Ishikawa (cell line): ENCODE measurements at regions not wholly inside any gene's neighbourhood (a gene's known extent, or its start where the extent isn't known, plus 50 kb on each side); places are given as distances from the start of the nearest gene placed in this dataset.

Experiments used
- CEBPB ChIP-seq: IDR thresholded peaks from 2 replicates; pipeline ENCODE4 v1.6.1; 2012
- CREB1 ChIP-seq: IDR thresholded peaks from 2 replicates; pipeline ENCODE4 v1.6.1; 2012; ENCODE audit warnings: low read depth
- EGR1 ChIP-seq: IDR thresholded peaks from 2 replicates; pipeline ENCODE4 v1.6.1; 2012
- EP300 ChIP-seq: IDR thresholded peaks from 2 replicates; pipeline ENCODE4 v1.6.1; 2012; ENCODE audit warnings: borderline replicate concordance
- FOXM1 ChIP-seq: IDR thresholded peaks from 2 replicates; pipeline ENCODE4 v1.6.1; 2012; ENCODE audit warnings: low read depth, borderline replicate concordance
- NFIC ChIP-seq: IDR thresholded peaks from 2 replicates; pipeline ENCODE4 v1.6.1; 2012
- RAD21 ChIP-seq: IDR thresholded peaks from 2 replicates; pipeline ENCODE4 v1.6.1; 2012; ENCODE audit warnings: low read depth
- TAF1 ChIP-seq: IDR thresholded peaks from 2 replicates; pipeline ENCODE4 v1.6.1; 2012; ENCODE audit warnings: low read depth, mild to moderate bottlenecking
- TCF12 ChIP-seq: IDR thresholded peaks from 2 replicates; pipeline ENCODE4 v1.6.1; 2012; ENCODE audit warnings: low read depth
- TEAD4 ChIP-seq: IDR thresholded peaks from 2 replicates; pipeline ENCODE4 v1.6.1; 2012
- YY1 ChIP-seq: IDR thresholded peaks from 2 replicates; pipeline ENCODE4 v1.6.1; 2012; ENCODE audit warnings: low read depth
- ZBTB7A ChIP-seq: IDR thresholded peaks from 2 replicates; pipeline ENCODE4 v1.6.1; 2012; ENCODE audit warnings: low read depth
- TF ChIP-seq, protein P1 (sequence below): IDR thresholded peaks from 2 replicates; pipeline ENCODE4 v1.6.1; 2012; ENCODE audit warnings: low read depth, mild to moderate bottlenecking
- TF ChIP-seq, protein P2 (sequence below): IDR thresholded peaks from 2 replicates; pipeline ENCODE4 v1.6.1; 2012
- TF ChIP-seq, protein P3 (sequence below): IDR thresholded peaks from 2 replicates; pipeline ENCODE4 v1.6.1; 2012

DNA sequence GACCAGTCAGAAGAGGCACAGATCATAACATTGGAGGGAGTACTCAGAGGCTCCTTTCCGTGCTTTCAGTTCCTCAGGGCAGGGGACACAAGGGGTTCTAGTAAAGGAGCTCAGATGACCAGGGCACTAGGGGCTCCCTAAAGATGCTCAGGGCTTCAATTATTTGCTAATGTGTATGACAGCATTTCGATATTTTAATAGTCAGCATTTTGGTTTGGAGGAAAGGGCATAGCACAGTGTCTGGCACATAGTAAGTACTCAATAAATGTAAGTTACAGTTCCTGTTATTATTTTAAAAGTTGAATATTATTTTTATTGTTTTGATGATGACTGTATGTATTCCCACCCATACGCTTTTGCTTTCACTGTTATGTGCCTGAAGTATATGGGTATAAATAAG, 260.0 kb downstream of the REEP3 start:
- no peak for TF ChIP-seq RAD21
- TF ChIP-seq YY1 = no peak
- TF ChIP-seq CREB1 = no peak
- TF ChIP-seq, protein P1, sequence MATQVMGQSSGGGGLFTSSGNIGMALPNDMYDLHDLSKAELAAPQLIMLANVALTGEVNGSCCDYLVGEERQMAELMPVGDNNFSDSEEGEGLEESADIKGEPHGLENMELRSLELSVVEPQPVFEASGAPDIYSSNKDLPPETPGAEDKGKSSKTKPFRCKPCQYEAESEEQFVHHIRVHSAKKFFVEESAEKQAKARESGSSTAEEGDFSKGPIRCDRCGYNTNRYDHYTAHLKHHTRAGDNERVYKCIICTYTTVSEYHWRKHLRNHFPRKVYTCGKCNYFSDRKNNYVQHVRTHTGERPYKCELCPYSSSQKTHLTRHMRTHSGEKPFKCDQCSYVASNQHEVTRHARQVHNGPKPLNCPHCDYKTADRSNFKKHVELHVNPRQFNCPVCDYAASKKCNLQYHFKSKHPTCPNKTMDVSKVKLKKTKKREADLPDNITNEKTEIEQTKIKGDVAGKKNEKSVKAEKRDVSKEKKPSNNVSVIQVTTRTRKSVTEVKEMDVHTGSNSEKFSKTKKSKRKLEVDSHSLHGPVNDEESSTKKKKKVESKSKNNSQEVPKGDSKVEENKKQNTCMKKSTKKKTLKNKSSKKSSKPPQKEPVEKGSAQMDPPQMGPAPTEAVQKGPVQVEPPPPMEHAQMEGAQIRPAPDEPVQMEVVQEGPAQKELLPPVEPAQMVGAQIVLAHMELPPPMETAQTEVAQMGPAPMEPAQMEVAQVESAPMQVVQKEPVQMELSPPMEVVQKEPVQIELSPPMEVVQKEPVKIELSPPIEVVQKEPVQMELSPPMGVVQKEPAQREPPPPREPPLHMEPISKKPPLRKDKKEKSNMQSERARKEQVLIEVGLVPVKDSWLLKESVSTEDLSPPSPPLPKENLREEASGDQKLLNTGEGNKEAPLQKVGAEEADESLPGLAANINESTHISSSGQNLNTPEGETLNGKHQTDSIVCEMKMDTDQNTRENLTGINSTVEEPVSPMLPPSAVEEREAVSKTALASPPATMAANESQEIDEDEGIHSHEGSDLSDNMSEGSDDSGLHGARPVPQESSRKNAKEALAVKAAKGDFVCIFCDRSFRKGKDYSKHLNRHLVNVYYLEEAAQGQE = no peak
- TF ChIP-seq EGR1 = no peak

DNA sequence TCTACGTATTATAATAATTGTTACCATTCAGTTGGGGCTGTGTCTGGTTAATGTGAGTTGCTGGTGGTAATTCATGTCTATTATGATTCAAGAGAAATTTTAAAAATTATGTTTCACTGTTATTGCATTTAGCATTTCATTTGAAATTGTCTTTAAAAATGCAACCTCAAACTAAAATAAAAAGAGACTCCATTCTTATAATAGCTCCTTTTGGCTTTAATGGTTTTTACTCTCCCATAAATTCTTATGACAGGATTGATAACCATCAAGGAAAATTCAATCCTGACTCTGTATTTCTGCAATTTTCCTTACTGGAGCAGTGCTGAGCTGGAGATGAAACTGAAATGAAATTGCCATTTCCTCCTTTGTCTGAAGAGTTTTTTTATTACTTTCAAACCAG, 262.7 kb downstream of the REEP3 start:
- TF ChIP-seq CEBPB = no peak

DNA sequence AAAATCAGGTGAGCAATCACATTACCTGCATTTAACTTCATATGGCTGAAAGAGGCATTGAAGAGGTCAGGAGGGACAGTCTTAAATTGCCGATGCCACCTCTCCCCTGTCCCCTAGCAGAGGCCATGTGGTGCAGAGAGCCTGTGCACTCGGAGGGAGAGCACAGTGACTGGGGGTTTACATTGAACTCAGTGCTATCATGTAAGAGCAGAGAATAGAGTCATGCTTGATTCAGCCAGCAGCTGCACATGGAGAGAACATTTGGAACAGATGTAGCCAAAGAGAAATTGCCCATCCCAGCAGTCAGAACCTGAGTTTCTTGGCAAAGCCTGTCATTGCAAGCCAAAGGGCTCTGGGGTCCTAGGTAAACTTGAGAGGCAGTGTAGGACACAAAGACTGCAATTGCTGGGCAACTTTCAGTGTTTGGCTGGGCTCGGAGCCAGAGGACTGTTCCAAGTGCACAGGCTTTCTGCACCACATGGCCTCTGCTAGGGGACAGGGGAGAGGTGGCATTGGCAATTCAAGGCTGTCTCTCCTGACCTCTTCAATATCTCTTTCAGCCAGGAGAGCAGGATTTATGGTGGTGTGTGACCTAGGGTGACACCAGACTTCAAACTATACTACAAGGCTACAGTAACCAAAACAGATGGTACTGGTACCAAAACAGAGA, 267.1 kb downstream of the REEP3 start:
- TF ChIP-seq TAF1 (no peak), EP300 (no peak), CEBPB (no peak), CREB1 (no peak), RAD21 (no peak), NFIC (no peak), EGR1 (no peak), FOXM1 (no peak), YY1 (no peak), TCF12 (no peak), TEAD4 (no peak), ZBTB7A (no peak)
- TF ChIP-seq, protein P2, sequence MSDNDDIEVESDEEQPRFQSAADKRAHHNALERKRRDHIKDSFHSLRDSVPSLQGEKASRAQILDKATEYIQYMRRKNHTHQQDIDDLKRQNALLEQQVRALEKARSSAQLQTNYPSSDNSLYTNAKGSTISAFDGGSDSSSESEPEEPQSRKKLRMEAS = no peak
- TF ChIP-seq, protein P3, sequence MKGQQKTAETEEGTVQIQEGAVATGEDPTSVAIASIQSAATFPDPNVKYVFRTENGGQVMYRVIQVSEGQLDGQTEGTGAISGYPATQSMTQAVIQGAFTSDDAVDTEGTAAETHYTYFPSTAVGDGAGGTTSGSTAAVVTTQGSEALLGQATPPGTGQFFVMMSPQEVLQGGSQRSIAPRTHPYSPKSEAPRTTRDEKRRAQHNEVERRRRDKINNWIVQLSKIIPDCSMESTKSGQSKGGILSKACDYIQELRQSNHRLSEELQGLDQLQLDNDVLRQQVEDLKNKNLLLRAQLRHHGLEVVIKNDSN = no peak
- TF ChIP-seq, protein P1 = no peak

DNA sequence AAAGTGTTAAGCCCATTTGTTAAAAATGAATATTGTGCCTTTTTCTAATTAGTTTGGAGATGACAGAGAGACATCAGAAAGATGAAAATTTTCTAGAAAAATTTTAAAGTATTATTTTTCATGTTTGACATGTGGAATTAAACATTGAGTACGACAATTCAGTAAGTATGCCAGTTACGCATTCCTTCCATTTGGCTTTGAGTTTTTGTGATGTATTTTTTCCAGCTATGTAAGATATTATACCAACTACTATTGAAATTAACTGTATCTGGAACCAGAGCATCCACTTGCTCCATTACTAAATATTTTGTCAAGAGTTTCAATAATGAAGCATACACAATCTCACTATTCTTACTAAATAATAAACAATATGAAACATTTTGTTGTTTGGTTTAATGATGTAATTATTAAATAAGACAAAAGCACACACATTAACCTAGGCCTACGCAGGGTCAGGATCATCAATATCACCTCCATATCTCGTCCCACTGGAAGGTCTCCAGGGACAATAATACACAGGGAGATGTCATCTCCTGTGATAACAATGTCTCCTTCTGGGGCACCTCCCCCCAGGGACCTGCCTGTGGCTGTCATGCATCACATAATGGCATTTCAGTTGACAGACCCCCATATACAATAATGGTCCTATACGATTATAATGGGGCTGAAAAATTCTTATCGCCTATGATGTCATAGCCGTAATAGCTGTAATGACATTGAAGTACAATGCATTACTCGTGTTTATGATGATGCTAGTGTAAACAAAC, 274.1 kb downstream of the REEP3 start:
- no peak for TF ChIP-seq TAF1
- TF ChIP-seq, protein P3 = no peak
- no peak for TF ChIP-seq EGR1
- TF ChIP-seq ZBTB7A = no peak
- no peak for TF ChIP-seq RAD21
- no peak for TF ChIP-seq NFIC

DNA sequence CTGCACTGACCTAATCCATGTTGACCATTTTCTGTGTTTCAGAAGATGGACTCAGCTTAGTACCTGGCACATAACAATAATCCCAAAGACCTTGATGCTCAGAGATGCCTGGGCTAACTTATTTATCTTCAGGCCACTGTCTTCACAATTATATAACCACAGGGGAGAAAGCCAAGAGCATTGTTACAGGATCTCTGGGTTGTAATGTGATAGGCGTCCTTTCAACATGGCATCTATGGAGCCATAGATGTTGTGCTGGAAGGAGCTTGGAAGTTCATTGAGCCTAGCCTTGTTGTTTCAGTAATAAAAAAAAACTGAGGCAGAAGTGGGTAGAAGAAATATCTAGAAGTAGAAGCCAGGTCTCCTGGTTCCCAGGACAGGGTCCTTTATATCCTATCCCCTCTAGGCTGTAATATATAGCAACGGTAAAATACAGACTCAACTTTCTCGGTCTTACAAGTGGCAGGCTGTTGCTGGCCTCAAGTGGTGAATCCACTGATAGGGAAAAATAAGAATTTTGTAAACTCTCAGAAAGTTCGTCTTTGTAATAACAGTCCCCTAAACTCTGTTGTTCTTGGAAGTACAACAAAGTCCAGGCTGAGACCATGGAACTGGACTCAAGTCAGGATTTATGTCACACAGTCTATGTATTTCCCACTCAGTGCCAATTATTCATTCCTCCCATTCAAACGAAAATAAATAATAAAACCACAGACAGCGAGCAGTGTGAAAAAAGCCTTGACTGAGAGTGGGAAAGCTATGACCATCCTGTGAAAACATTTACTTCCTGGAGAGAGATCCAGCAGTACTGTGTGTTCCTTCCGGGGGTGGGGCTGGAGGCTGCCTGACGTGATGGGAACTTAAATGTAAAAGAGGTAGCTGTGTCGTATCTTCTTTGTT, 277.6 kb downstream of the REEP3 start:
- TF ChIP-seq, protein P3 = no peak
